OCI-LY1 (cell line): ENCODE measurements at regions not wholly inside any gene's neighbourhood (a gene's known extent, or its start where the extent isn't known, plus 50 kb on each side); places are given as distances from the start of the nearest gene placed in this dataset.
"Not testable (repeated sequence)": the region's sequence is repeated elsewhere in the genome, so short reads cannot be mapped to it uniquely, and the experiment has no call there.

Experiments
- H2AFZ ChIP-seq: fragments of 200-600 bp; sonication (generic), shearing (Covaris generic); 2 replicates; pipeline ENCODE4 v1.6.0; 2014; ENCODE audit warnings: antibody characterized with exemption, mild to moderate bottlenecking, low read length
- H3F3A ChIP-seq: fragments of 200-600 bp; sonication (generic), shearing (Covaris generic); 2 replicates; pipeline ENCODE4 v1.6.0; 2014; ENCODE audit warnings: mild to moderate bottlenecking, antibody characterized with exemption, low read length, moderate library complexity; ENCODE audit not compliant: insufficient read depth
- H3K27ac ChIP-seq: fragments of 200-600 bp; sonication (generic); 2 replicates; pipeline ENCODE4 v1.5.1; 2014; ENCODE audit warnings: low read length, mixed run types, mild to moderate bottlenecking, low read depth; ENCODE audit not compliant: poor library complexity, severe bottlenecking
- H3K27me3 ChIP-seq: fragments of 200-600 bp; sonication (generic); 2 replicates; pipeline ENCODE4 v1.6.0; 2014; ENCODE audit warnings: antibody characterized with exemption, mild to moderate bottlenecking, low read length, moderate library complexity; ENCODE audit not compliant: insufficient read depth
- H3K36me3 ChIP-seq: fragments of 200-600 bp; sonication (generic); 2 replicates; pipeline ENCODE4 v1.6.1; 2014; ENCODE audit warnings: mild to moderate bottlenecking, antibody characterized with exemption, low read length, moderate library complexity, mixed read lengths; ENCODE audit not compliant: insufficient read depth
- H3K4me1 ChIP-seq: fragments of 200-600 bp; sonication (generic); 2 replicates; pipeline ENCODE4 v1.5.1; 2014; ENCODE audit warnings: mild to moderate bottlenecking, low read length, moderate library complexity; ENCODE audit not compliant: insufficient read depth, severe bottlenecking
- H3K4me2 ChIP-seq: fragments of 200-600 bp; sonication (generic), shearing (Covaris generic); 2 replicates; pipeline ENCODE4 v1.6.1; 2014; ENCODE audit warnings: low read length
- H3K4me3 ChIP-seq: fragments of 200-600 bp; sonication (generic); 2 replicates; pipeline ENCODE4 v1.5.1; 2014; ENCODE audit warnings: low read length, low read depth, mild to moderate bottlenecking, mixed read lengths; ENCODE audit not compliant: poor library complexity, severe bottlenecking
- H3K79me2 ChIP-seq: fragments of 200-600 bp; shearing (Covaris generic); 2 replicates; pipeline ENCODE4 v1.6.1; 2016; ENCODE audit warnings: mixed run types, low read length, mixed read lengths; ENCODE audit not compliant: insufficient read depth
- H3K9ac ChIP-seq: fragments of 200-600 bp; sonication (generic), shearing (Covaris generic); 2 replicates; pipeline ENCODE4 v1.6.1; 2014; ENCODE audit warnings: mild to moderate bottlenecking, low read length, mixed read lengths
- H3K9me2 ChIP-seq: fragments of 200-600 bp; sonication (generic), shearing (Covaris generic); 2 replicates; pipeline ENCODE4 v1.6.1; 2014; ENCODE audit warnings: low read depth, mild to moderate bottlenecking, low read length, mixed read lengths
- H3K9me3 ChIP-seq: fragments of 200-600 bp; shearing (Covaris generic); 2 replicates; pipeline ENCODE4 v1.6.1; 2014; ENCODE audit warnings: low read length, mixed read lengths
- H4K20me1 ChIP-seq: fragments of 200-600 bp; sonication (generic), shearing (Covaris generic); 2 replicates; pipeline ENCODE4 v1.6.0; 2016; ENCODE audit warnings: mild to moderate bottlenecking, low read length; ENCODE audit not compliant: insufficient read depth
- CTCF ChIP-seq: fragments of 200-600 bp; sonication (generic), shearing (Covaris generic); IDR thresholded peaks from 2 replicates; pipeline ENCODE4 v1.5.1; 2017; ENCODE audit warnings: mild to moderate bottlenecking, antibody characterized with exemption, low read length, moderate library complexity, mixed read lengths
- EZH2 ChIP-seq: fragments of 200-600 bp; sonication (generic), shearing (Covaris generic); IDR thresholded peaks from 2 replicates; pipeline ENCODE4 v1.8.0; 2017; ENCODE audit warnings: borderline replicate concordance, mixed run types, mild to moderate bottlenecking, antibody characterized with exemption, low read length, moderate library complexity, mixed read lengths

- Histone ChIP-seq H3K4me1 (no peaks in the 10 kb centered on the region), H3K36me3 (no peaks in the 10 kb centered on the region), H3K4me2 (no peak overlapping the region), H4K20me1 (no peaks in the 10 kb centered on the region), H3F3A (no peaks in the 10 kb centered on the region), H3K27ac (no peak overlapping the region), H2AFZ (no peak overlapping the region), H3K79me2 (no peaks in the 10 kb centered on the region), H3K4me3 (no peak overlapping the region), H3K9me3 (no peaks in the 10 kb centered on the region), H3K9me2 (no peaks in the 10 kb centered on the region), H3K27me3 (peaks cover 4% of the 10 kb centered on the region; the same call in 1 of the 2 replicates), H3K9ac (no peak overlapping the region)
- TF ChIP-seq EZH2 (no peak), CTCF (no peak)
Measured at GRCh38 chr10:117483056-117483590, 59.4 kb upstream of the EMX2 start.

- H3K79me2 ChIP-seq, H3K4me1 ChIP-seq, H3K4me2 ChIP-seq, H2AFZ ChIP-seq, H3K9me2 ChIP-seq, H3K9me3 ChIP-seq, H3K27me3 ChIP-seq, H3K9ac ChIP-seq, H3K27ac ChIP-seq, H3K4me3 ChIP-seq, H3F3A ChIP-seq, H4K20me1 ChIP-seq, H3K36me3 ChIP-seq: not testable (repeated sequence)
Measured at GRCh38 chr10:117481011-117481410, 61.5 kb upstream of the EMX2 start.

GRCh38 chr10:117480097-117480496, 62.4 kb upstream of the EMX2 start:
- H3K27me3 ChIP-seq: peaks cover 4% of the 10 kb centered on the region; the same call in 1 of the 2 replicates
- no peak overlapping the region for H3K27ac ChIP-seq
- H3K4me2 ChIP-seq: no peak overlapping the region
- TF ChIP-seq CTCF: no peak
- no peak for TF ChIP-seq EZH2
- no peak overlapping the region for H2AFZ ChIP-seq
- no peaks in the 10 kb centered on the region for H3K79me2 ChIP-seq
- H3K9ac ChIP-seq: no peak overlapping the region
- H3K9me2 ChIP-seq: no peaks in the 10 kb centered on the region
- no peaks in the 10 kb centered on the region for H4K20me1 ChIP-seq
- H3K4me1 ChIP-seq: no peaks in the 10 kb centered on the region
- H3F3A ChIP-seq: no peaks in the 10 kb centered on the region
- no peaks in the 10 kb centered on the region for H3K9me3 ChIP-seq
- H3K4me3 ChIP-seq: no peak overlapping the region
- H3K36me3 ChIP-seq: no peaks in the 10 kb centered on the region

- Histone ChIP-seq H3K9ac (no peak overlapping the region), H3K9me2 (no peaks in the 10 kb centered on the region), H3K79me2 (no peaks in the 10 kb centered on the region), H3K27ac (no peak overlapping the region), H3K9me3 (no peaks in the 10 kb centered on the region), H3K4me1 (no peaks in the 10 kb centered on the region), H3K36me3 (no peaks in the 10 kb centered on the region), H3K27me3 (no peaks in the 10 kb centered on the region; the same call in 1 of the 2 replicates), H4K20me1 (no peaks in the 10 kb centered on the region), H2AFZ (no peak overlapping the region), H3F3A (no peaks in the 10 kb centered on the region), H3K4me3 (no peak overlapping the region), H3K4me2 (no peak overlapping the region)
- TF ChIP-seq EZH2: no peak
- no peak for TF ChIP-seq CTCF
Measured at GRCh38 chr10:117477961-117478670, 64.4 kb upstream of the EMX2 start.
